ENCODE measurements at regions not wholly inside any gene's neighbourhood (a gene's known extent, or its start where the extent isn't known, plus 50 kb on each side); places are given as distances from the start of the nearest gene placed in this dataset.

DNA sequence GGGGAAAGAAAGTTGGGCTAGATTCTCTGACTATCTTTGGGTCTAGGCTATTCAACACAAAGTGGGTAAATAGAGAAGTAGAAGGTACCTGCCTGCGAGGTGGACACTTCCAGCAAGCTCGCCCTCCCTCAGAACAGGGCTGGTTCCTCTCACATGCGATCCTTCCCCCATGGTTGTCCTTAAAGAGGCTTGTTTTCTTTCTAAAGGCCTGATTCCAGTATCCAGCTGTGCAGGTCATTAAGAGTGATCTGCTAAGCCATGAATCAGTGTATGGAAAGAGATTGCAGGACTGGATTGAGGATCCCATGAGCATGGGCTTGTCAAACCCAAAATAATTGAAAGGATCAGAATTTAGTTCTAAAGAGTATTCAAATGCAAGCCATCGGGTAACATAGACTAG lies 189.0 kb downstream of the URB2 start:
- Mint-ChIP-seq H3K27ac (no peak overlapping the region), H3K9me3 (ENCODE audit: low read depth) (peaks cover 11% of the 10 kb centered on the region), H3K27me3 (peaks cover 12% of the 10 kb centered on the region), H3K4me3 (ENCODE audit: low read depth) (no peak overlapping the region), H3K36me3 (ENCODE audit: insufficient read depth) (no peaks in the 10 kb centered on the region), H3K4me1 (ENCODE audit: low read depth) (no peaks in the 10 kb centered on the region)
- TF ChIP-seq, protein P1, sequence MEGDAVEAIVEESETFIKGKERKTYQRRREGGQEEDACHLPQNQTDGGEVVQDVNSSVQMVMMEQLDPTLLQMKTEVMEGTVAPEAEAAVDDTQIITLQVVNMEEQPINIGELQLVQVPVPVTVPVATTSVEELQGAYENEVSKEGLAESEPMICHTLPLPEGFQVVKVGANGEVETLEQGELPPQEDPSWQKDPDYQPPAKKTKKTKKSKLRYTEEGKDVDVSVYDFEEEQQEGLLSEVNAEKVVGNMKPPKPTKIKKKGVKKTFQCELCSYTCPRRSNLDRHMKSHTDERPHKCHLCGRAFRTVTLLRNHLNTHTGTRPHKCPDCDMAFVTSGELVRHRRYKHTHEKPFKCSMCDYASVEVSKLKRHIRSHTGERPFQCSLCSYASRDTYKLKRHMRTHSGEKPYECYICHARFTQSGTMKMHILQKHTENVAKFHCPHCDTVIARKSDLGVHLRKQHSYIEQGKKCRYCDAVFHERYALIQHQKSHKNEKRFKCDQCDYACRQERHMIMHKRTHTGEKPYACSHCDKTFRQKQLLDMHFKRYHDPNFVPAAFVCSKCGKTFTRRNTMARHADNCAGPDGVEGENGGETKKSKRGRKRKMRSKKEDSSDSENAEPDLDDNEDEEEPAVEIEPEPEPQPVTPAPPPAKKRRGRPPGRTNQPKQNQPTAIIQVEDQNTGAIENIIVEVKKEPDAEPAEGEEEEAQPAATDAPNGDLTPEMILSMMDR (IDR thresholded peaks at IDR 0.05; ENCODE audit: unreplicated experiment) = no peak
- no peak for DNase-seq (ENCODE audit: low spot score, unreplicated experiment)

DNA sequence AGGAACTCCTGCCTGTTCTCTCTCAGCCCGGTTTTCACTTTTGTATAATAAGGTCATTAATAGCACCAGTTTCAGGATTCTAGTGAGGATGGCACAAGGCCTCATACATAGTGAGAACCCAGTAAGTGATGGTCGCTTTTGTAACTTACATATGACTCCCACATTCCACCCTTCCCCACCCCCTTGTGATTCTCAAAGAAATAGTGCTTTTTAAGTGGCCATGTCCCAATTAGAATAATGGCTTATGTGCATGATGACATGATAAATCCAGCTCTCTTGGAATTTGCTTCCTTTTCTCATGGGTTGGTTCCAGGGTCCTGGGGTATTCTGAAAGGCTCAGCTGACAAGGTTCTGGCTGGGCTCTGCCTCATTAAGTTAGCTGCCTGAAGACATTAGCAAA lies 189.9 kb downstream of the URB2 start:
- Mint-ChIP-seq H3K27ac (no peak overlapping the region), H3K36me3 (ENCODE audit: insufficient read depth) (no peaks in the 10 kb centered on the region), H3K4me3 (ENCODE audit: low read depth) (no peak overlapping the region), H3K9me3 (ENCODE audit: low read depth) (peaks cover 8% of the 10 kb centered on the region), H3K27me3 (peaks cover 10% of the 10 kb centered on the region), H3K4me1 (ENCODE audit: low read depth) (no peaks in the 10 kb centered on the region)
- DNase-seq (ENCODE audit: low spot score, unreplicated experiment) = no peak
- TF ChIP-seq, protein P1 (IDR thresholded peaks at IDR 0.05; ENCODE audit: unreplicated experiment) = no peak

DNA sequence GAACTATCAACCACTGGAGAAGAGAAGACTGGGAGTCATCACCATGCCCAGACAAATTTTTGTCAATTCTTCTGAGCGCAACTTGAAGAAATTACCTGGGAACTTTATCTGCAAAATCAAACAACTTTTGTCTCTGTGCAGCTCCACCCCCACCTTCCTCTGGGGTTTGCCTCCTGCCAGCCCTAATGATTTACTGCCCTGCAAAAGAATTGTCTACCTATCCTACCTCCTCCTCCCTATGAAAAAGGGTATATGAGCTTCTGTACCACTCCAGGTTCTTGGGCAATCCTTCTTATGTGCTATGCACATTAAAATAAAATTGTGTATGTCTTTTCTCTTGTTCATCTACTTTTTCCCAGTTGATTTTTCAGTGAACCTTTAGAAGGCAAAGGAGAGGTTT lies 191.9 kb downstream of the URB2 start:
- DNase-seq (ENCODE audit: low spot score, unreplicated experiment) = no peak
- peaks cover 8% of the 10 kb centered on the region for H3K9me3 Mint-ChIP-seq (ENCODE audit: low read depth)
- no peaks in the 10 kb centered on the region for H3K4me1 Mint-ChIP-seq (ENCODE audit: low read depth)
- H3K36me3 Mint-ChIP-seq (ENCODE audit: insufficient read depth) = no peaks in the 10 kb centered on the region
- H3K27ac Mint-ChIP-seq = peak overlapping the region; percentile 30
- H3K27me3 Mint-ChIP-seq = peaks cover 15% of the 10 kb centered on the region
- TF ChIP-seq, protein P1 (IDR thresholded peaks at IDR 0.05; ENCODE audit: unreplicated experiment) = no peak
- H3K4me3 Mint-ChIP-seq (ENCODE audit: low read depth) = no peak overlapping the region

DNA sequence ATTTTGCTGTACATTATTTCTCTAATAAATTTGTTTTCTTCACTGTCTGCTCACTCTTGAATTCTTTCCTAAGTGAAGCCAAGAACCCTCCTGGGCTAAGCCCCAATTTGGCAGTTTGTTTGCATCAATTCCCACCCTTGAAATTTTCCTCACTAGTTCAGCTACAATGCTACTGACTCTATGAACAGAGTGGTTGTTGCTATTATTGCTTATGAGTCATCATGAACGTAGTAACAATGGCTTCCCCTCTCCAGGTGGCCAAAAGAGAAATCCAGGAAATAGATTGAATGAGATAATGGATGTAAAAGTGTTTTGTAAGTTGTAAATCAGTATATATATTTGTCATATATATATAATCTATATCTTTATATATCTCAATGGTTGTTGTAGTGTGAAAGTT lies 193.0 kb downstream of the URB2 start:
- H3K4me1 Mint-ChIP-seq (ENCODE audit: low read depth) = no peaks in the 10 kb centered on the region

DNA sequence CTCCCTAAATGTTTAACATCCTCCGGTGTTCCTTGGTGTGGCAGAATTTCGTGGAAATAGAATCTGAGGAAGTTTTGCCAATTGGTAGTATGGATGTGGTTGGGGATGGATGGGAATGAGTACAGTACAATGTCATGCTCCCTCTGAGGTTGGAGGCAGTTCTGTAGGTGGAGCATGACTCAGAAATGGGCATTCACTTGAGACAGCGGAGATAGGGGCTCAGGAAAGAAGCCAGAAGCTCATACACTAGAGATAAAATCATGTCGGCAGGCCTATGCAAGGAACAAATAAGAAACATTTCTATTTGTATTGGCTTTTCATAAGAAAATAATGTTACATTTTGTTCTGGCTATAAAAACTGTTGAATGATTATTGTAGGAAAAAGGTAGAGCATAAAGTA lies 196.0 kb downstream of the URB2 start:
- H3K27me3 Mint-ChIP-seq = peaks cover 16% of the 10 kb centered on the region
- no peak overlapping the region for H3K27ac Mint-ChIP-seq
- TF ChIP-seq, protein P1 (IDR thresholded peaks at IDR 0.05; ENCODE audit: unreplicated experiment) = no peak
- H3K9me3 Mint-ChIP-seq (ENCODE audit: low read depth) = peaks cover 8% of the 10 kb centered on the region
- no peaks in the 10 kb centered on the region for H3K4me1 Mint-ChIP-seq (ENCODE audit: low read depth)
- no peak for DNase-seq (ENCODE audit: low spot score, unreplicated experiment)
- H3K4me3 Mint-ChIP-seq (ENCODE audit: low read depth) = no peak overlapping the region
- no peaks in the 10 kb centered on the region for H3K36me3 Mint-ChIP-seq (ENCODE audit: insufficient read depth)

More for the DNA sequence above, 193.0 kb downstream of the URB2 start:
- Mint-ChIP-seq H3K4me3 (ENCODE audit: low read depth) (no peak overlapping the region), H3K27me3 (peaks cover 19% of the 10 kb centered on the region), H3K9me3 (ENCODE audit: low read depth) (peaks cover 8% of the 10 kb centered on the region), H3K36me3 (ENCODE audit: insufficient read depth) (no peaks in the 10 kb centered on the region), H3K27ac (no peak overlapping the region)
- TF ChIP-seq, protein P1 (IDR thresholded peaks at IDR 0.05; ENCODE audit: unreplicated experiment) = no peak
- no peak for DNase-seq (ENCODE audit: low spot score, unreplicated experiment)
